SK-N-SH treated with all-trans-retinoic acid at 6 μM for 48 hours (cell line): ENCODE measurements at regions not wholly inside any gene's neighbourhood (a gene's known extent, or its start where the extent isn't known, plus 50 kb on each side); places are given as distances from the start of the nearest gene placed in this dataset.

Experiments
- ARNTL ChIP-seq: fragments of 450-650 bp; formaldehyde crosslinking; IDR thresholded peaks from 2 replicates; pipeline ENCODE4 v1.5.0; 2020; ENCODE audit warnings: low read depth, mild to moderate bottlenecking, moderate library complexity, borderline replicate concordance
- BACH2 ChIP-seq: fragments of 250-450 bp; sonication (Bioruptor Pico); IDR thresholded peaks from 2 replicates; pipeline ENCODE4 v1.9.0; 2021; ENCODE audit warnings: mild to moderate bottlenecking, borderline replicate concordance
- CSDC2 ChIP-seq: fragments of 250-450 bp; sonication (Bioruptor Pico); IDR thresholded peaks from 2 replicates; pipeline ENCODE4 v1.5.0; 2020; ENCODE audit warnings: mild to moderate bottlenecking, moderate library complexity
- CSRNP3 ChIP-seq: fragments of 250-450 bp; sonication (Bioruptor Pico); IDR thresholded peaks from 2 replicates; pipeline ENCODE4 v1.5.1; 2021; ENCODE audit warnings: mild to moderate bottlenecking, moderate library complexity
- ESRRG ChIP-seq: fragments of 250-450 bp; sonication (Bioruptor Pico); IDR thresholded peaks from 2 replicates; pipeline ENCODE4 v1.6.1; 2021; ENCODE audit warnings: mild to moderate bottlenecking
- PATZ1 ChIP-seq: fragments of 250-450 bp; sonication (Bioruptor Pico); IDR thresholded peaks from 2 replicates; pipeline ENCODE4 v1.8.0; 2020; ENCODE audit warnings: mild to moderate bottlenecking, moderate library complexity, borderline replicate concordance
- RARB ChIP-seq: fragments of 250-450 bp; sonication (Bioruptor Pico); IDR thresholded peaks from 2 replicates; pipeline ENCODE4 v1.8.0; 2021; ENCODE audit warnings: mild to moderate bottlenecking, moderate library complexity
- ZFP3 ChIP-seq: fragments of 250-450 bp; sonication (Bioruptor Pico); IDR thresholded peaks from 2 replicates; pipeline ENCODE4 v1.5.0; 2020; ENCODE audit warnings: mild to moderate bottlenecking, moderate library complexity
- ZFP30 ChIP-seq: fragments of 450-650 bp; formaldehyde crosslinking; IDR thresholded peaks from 2 replicates; pipeline ENCODE4 v1.5.0; 2022; ENCODE audit warnings: mild to moderate bottlenecking, moderate library complexity
- ZNF565 ChIP-seq: fragments of 450-650 bp; formaldehyde crosslinking; conservative IDR thresholded peaks from 2 replicates; pipeline ENCODE4 v1.5.0; 2020; ENCODE audit warnings: low read depth, mild to moderate bottlenecking, moderate library complexity
- ZNF70 ChIP-seq: fragments of 450-650 bp; formaldehyde crosslinking; IDR thresholded peaks from 2 replicates; pipeline ENCODE4 v1.5.0; 2020; ENCODE audit warnings: mild to moderate bottlenecking, moderate library complexity

DNA sequence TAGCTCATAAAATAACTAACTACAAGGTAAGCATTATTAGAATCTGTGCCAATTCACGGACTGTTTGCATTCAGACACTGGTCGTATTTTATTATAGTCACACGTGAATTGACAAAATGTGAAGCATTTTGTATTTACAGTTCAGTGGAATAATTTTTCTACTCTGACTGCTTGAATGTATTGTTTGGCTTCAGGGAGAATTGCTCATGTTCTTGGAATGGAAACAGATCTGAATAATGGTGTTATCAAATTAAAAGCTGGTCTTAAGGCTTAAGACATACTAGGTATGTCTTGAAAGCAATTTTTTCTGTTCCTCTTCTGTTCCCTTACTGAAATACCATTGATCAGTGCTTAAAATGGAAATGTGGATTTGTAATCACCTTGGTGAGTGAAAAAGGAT is 543.7 kb upstream of the TLE4 start:
- no peak for TF ChIP-seq PATZ1 (CRISPR knock-in tag)
- no peak for TF ChIP-seq ZFP3 (CRISPR knock-in tag)
- no peak for TF ChIP-seq RARB (CRISPR knock-in tag)
- TF ChIP-seq BACH2: no peak
- TF ChIP-seq ZNF70: no peak
- TF ChIP-seq ZNF565 (CRISPR knock-in tag): no peak
- TF ChIP-seq ARNTL (CRISPR knock-in tag): no peak
- TF ChIP-seq ZFP30 (CRISPR knock-in tag): no peak
- no peak for TF ChIP-seq ESRRG
- TF ChIP-seq CSDC2: no peak
- no peak for TF ChIP-seq CSRNP3 (CRISPR knock-in tag)
